Stimulated activated CD8-positive, alpha-beta memory T cell treated with anti-CD3 and anti-CD28 coated beads, Interleukin-4, amount 100 ng/mL, for 48 hours (primary cell): ENCODE measurements at regions not wholly inside any gene's neighbourhood (a gene's known extent, or its start where the extent isn't known, plus 50 kb on each side); places are given as distances from the start of the nearest gene placed in this dataset.

Source experiments
- DNase-seq: peaks from one replicate; pipeline ENCODE4 v3.0.0-alpha.2; 2020

DNA sequence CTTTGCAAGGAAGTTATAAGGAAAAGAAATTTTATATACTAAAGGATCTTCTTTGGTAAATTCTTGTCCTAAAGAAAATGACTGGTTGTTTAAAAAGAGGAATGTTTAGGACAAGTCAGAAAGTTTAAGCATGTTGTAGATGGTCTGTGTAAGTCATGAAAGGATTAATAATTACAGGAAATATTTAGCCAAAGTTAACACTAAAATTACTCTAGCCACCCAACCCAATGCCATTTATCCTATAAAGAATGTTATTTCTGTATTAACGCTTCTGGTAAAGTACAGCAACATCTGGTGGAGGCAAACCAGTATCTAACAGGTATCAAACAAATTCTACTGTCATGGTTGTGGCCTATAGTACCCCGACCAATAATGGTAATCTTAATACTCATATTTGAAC is 546.9 kb upstream of the PKDCC start:
- DNase-seq, result no peak

DNA sequence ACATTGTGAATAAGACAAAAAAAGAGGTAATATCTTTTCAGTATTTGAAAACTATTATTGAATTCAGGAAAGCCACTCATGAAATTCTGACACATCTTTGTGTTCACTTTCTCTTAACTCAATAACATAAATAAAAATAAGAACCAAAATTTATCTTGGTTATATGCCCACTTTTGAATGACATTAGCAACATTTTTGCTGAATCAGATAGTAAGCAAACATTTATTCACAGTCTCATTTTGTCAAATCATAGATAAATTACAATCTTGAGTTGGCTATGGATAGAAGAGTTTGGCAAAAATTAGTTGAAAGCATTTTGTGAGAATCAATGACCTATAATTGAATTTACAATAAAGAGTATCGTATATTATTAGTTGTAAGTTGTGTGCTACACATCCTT is 545.1 kb upstream of the PKDCC start:
- no peak for DNase-seq

DNA sequence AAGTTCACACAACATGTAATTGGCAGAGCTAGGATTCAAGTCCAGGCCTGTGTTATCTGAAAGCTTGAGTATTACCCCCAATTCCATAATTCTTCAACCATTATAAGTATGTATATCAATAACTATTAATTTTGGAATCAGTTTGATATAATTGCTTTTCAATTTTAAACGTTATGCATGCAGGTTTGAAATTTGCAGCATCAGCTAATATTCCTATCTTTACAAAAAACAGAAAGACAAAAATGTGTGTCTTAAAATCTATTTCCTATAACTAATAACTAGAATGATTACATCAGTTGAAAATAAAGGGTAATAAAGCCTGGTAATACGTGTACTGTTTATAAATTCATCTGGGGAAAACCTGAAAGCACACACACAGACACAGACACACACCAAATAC is 543.3 kb upstream of the PKDCC start:
- no peak for DNase-seq

DNA sequence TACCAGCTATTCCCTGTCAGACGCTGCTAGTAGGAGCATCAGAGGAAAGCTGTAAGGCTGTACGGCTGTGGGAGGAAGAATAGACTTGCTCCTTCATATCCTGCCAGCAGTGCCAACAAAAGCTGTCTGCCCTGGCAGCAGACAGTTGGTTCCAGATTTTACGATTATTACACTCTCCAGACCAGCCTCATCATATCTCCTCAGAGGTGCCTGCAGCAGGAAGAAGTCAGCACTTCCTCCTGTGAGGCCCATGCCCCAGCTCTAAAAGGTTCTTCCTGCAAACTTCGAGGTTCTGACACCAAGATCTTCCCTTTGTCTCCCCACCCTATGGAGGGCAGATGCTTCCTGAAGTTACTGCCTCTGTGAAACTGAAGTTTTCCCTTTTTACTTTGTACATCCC is 537.7 kb upstream of the PKDCC start:
- no peak for DNase-seq

DNA sequence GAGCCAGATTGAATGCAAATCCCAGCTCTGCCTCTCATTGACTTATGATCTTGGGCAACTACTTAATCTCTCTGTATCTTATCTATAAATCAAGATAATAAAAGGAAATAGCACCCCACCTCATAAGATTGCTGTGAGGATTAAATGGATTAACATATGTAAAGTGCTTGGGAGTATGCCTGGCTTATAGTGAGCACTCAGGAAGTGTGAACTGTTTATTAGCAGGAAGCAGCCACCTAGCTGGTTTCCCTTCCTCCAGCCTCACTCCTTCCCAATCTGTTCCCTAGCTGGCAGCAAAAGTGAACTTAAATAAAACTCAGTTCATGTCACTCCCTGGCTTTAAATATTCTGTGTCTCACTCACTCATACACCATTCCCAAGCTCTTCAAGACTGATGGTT is 526.6 kb upstream of the PKDCC start:
- DNase-seq, result no peak

DNA sequence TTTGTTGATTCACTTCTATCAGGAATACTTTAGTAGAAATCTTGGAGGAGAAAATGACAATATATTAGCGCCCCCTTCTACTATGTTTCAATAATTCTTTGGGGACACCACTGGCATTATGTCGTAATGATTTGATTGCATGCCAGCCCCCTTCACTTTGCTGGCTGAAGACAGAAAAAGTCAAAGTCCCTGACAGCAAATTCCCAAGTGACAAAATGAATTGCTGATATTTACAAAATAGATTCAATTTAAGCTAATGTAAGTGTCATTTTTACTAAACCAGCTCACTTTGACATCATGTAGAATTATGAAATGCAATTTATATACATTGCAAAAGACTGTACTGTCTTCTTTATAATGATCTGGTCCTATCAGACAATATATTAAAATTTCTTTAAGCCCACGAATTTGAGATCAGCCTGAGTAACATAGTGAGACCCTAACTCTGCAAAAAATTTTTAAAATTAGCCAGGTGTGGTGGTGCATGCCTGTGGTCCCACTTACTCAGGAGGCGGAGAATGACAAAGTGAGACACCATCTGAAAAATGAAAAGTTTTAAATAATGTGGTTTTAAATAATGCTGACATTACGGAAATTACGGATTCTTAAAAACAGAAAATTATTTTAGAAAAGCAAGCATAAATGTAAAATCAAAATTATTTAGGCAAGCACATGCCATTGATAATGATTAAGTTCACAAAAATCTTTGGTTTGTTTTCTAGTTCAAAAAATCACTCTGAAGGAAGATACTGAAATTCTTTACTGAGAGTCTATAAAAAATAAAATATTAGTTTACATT is 520.1 kb upstream of the PKDCC start:
- no peak for DNase-seq

DNA sequence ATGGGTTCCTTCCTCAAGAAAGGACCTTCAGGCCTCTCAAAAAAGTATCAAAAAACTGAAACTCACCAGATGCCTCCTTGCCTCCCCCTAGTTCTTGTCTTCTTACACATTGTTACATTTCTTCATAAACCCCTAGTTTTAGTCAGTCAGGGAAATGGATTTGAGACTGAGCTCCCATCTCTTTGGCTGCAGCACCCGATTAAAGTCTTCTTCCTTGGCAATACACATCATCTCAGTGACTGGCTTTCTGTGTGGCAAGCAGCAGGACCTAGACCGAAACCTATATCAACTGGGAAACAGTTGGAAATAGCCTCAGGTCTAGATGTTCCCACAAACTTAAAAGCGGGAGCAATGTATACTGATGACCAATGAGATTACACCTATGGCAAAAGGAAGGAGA is 512.2 kb upstream of the PKDCC start:
- DNase-seq, result no peak

DNA sequence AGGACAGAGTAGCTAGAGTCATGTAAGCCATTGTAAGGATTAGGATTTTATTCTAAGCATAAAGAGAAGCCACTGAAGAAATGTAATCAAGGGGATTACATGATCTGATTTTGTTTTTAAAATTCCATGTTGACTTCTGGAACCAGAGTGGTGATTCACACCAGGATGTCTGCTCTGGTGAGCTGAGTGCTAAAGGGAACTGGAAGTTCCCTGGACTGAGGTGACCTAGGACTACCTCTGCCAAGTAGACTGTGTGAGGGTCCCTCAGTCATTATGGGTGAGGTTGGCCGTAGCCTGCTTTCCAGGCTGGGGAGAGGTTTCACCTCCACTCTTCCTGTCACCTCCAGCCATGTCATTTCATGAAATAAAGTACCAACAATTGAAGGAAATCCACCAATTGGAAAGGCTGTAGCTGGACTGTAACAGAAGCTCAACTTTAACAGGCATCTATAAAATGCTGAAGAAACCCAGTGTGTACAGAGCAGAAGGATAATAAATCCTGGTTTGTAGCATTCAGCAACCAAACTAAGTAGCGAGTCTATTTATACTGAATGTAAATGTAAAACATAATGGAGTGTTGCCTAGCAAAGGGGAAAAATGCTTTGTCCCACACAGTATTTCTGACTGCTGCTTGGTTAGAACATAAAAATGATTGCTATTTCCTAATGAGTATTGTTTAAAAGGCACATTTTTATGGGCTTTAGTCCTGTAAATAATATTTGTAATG is 507.4 kb upstream of the PKDCC start:
- no peak for DNase-seq

DNA sequence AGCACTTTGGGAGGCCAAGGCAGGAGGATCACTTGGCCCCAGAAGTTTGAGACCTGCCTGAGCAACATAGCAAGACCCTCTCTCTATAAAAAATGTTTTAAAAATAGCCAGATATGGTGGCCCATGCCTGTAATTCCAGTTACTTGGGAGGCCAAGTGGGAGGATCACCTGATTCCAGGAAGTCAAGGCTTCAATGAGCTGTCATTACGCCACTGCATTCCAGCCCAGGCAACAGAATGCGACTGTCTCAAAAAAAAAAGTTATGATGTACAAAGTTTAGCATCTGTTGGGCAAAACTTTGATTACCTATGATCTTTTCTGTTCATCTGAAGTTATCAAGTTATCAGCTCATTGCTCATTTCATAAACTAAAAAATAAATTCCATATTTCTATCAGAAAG is 504.1 kb upstream of the PKDCC start:
- no peak for DNase-seq

DNA sequence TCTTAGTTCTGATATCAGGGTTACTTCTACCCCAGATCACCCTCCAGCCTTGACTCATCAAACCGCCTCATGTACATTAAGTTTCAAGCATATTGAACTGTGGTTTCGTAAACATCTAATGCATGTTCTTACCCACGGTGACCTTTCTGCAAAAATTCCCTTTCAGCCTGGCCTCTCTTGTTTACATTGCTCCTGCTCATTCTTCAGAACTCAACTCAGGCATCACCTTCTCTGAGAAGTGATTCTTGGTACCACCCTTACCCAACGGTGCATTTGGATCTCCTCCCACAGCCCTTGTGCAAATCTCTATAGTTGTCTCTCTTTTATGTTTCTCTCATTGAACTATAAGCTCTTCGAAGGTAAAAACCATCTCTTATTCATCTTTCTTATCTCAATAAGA is 503.1 kb upstream of the PKDCC start:
- DNase-seq, result no peak

DNA sequence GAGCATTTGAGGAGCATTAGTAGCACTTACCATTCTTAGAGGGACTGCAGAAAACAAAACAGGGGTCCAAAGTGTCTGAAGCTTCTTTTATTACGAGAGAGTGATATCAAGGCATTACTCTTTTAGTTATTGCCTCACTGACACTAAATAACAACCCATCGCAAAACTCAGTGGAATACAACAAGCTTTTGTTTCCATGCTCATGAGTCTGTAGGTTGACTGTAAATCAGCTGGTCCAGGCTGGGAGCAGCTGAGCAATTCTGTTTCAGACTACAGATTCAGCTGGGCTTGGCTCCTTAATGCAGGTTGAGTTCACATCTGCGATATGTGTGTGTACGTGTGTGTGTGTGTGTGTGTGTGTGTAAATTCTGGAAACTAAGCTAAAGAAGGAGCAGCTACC is 501.8 kb upstream of the PKDCC start:
- DNase-seq, result no peak

DNA sequence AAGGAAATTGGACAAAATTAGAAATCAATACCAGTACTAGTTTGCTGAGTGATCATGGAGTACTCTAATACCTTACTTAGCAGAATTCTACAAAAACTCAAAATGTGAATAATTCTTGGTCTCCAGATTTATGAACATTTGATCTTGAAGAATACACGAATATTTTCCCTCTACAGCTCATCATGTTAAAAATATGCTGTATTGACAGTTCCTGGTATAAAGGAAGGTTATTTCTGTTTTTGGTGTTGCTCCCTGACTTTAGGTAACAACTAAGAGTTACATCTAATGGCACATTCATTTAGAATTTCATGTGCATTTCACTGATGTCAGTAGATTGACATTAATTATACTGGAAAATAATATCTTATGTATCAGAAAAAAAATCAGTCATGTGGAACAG is 479.2 kb upstream of the PKDCC start:
- no peak for DNase-seq

DNA sequence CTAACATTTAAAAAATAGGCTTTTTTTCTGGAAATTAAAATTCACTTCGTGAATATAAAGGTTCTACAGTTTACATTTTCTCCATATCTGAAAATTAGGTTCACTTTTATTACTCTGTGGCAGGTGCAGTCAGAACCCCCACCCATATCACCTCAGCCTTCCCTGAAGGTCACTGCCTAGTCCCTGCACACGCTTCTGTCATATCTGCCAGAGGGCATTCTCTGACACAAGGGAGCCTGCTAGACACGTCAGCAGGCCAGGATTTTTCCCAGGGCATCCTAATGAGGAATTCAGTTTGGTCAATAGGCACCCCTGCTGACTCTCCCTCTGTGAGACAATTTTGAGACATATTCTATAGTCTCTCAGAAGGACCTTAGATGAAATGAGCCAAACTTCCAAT is 475.7 kb upstream of the PKDCC start:
- no peak for DNase-seq

DNA sequence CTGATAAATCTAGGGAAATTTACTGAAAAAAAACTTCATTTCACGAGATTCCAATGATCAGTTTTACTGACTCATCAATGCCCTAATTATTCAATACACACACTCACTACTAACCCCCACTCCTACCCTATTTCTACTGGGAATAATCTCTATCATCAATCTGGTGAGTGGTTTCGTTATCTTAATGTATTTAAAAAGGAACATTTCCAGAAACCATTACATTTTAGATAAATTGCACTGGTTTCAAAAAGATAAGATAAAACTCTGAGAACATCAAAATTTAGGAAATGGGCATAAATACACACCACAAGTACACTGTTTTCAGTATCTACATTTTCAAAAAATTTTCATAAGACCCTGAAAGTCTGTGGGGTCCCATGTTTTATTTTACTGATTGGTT is 471.4 kb upstream of the PKDCC start:
- no peak for DNase-seq

DNA sequence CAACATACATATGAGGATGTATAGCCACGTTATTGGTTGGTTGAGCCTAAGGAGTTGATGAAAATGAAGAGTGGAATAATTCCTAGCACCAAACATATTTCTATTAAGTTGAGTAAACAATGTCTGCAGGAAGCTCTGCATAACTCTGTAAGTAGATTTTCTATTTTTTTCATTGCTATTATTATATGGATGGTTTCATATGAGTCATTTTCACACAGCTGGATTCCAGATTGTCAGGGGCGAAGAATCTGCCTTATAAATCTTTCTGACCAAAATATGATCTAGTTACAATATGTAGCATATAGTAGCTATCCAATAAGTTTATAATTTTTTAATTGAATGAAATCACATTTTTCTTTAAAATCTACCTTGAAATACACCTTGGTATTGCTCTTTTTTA is 468.0 kb upstream of the PKDCC start:
- no peak for DNase-seq

DNA sequence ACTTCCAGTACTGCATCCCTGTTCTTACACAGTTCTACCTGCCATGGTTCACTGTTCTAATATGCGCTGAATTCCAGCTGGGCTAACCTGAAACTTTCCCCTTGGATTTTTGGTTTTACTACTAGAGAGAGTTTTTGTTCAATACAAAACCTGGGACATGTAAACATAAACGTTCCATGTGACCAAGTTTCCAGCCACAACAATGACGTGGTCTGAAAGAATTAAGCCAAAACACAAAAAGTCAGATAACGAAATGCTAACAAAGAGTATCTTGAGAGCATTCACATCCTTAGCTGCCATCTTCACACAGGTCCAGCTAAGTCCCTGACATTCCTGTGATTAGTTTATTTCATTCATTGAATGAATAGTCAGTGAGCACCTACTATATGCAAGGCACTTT is 467.0 kb upstream of the PKDCC start:
- DNase-seq, result no peak

DNA sequence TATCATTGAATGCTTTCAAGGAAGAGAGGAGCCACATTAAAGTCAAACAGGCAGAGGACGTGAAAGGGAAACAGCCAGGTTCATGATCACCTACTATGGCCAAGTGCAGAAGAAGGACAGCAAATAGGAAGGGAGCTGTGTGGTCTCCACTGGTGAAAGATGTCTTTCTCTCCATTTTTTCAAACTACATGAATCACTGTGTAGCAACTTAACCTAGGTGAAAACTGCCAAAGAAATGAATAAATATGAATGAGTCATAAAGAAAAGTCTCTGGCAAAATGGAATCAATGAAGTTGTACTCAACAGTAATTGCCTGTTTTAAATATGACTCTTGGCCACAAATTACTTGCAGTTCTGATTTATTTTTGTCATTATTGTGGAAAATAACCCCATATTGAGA is 452.6 kb upstream of the PKDCC start:
- no peak for DNase-seq

DNA sequence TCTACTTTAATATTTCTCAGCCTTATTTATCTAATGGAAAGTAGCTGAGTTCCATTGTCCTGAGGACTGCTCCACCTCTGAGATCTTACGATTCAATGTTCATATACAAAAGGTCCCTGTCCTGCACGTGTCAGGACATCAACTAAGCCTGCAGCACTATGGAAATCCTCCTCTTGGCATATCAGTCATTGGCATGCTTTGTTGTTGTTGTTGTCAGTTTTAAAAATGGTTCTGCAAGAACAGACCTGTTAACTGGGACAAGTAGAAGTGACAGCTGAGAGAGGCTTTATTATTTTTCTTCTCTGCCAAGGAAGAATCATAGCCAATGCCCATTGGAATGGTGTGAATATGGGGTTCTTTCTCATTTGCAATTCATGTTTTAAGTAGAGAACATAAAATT is 450.1 kb upstream of the PKDCC start:
- DNase-seq, result no peak

DNA sequence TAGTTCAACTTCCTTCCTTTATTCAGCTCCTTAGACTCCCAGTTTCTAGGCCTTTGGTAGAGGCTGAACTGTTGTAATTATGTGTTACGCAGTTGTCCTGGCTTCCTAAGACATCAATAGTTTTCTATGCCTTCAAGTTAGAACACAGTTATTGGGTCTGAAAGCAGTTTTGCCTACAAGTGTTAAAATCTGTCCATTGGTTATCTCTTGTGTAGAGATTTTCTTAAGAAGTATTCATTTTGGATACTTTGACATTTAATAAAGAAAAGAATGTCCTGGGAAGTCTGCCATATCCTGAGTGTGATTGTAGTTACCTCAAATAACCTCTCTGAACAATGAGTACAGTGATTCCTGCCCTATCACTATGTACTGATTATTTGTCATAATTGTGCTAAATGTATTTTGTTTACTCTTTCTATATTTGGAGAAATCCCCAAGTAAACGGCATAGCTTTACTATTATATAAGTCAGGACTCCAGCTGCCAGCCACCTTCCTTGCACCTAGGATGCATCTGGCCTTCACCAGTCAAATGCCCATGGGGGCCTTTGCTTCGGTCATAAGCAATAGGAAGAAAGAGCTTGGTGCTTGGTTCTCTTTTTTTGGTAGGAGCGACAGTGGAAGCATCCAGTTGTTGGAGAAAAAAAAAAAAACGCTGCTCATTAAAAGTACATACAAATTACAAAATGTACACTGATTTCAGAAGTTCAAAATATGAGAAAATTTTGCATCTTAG is 449.5 kb upstream of the PKDCC start:
- no peak for DNase-seq

DNA sequence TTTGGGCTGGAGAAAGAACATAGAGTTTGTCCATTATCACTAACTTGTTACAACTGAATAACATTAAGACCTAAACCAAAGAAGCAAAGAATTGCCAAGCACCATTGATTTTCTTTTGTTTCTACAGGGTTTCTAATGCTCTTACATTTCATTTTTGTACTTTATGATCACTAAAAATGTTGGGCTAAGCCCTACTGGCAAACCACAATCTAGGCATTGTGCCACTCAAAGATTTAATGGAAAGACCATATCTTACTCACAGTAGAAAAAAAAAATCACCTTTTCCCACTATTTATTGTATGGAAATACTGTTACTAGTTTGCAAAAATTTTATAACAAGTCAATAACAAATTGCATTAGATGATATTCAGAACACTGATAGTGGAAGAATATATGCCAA is 447.4 kb upstream of the PKDCC start:
- no peak for DNase-seq

DNA sequence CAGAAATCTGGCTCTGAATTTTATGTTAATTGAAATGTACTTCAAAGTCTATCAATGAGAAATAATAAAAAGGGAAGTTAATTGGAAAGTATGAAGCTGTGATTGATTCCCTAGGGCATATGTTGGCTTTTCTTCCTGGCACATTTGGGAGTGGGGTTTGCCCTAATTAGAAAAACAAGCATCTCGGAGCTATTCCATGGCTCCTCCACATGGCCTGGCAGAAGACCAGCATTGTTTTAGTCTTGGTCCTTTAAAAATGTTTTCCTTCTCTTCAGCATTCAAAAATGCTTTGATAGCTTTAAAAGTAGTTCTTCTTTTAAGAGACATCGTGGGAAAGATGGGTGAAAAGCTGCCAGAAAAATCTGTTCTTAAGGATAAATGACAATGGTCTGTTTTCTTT is 445.5 kb upstream of the PKDCC start:
- no peak for DNase-seq

DNA sequence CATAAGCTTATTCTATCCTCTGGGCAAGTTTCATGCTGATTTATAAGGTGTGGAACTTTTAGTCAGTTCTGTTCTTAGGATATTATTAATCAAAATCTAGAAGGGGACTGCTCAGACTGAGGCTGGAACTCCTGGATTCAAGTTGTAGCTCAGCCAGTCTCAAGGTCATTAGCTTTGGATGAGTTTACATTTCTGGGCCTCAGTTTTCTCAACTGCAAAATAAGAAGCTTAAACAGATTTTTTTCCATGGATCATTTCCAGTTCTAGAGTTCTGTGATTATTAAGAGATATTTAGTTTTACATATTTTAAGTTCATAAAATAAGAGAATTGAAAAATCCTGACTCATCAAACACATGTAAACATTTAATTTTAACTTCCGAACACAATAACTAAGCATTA is 442.5 kb upstream of the PKDCC start:
- no peak for DNase-seq

DNA sequence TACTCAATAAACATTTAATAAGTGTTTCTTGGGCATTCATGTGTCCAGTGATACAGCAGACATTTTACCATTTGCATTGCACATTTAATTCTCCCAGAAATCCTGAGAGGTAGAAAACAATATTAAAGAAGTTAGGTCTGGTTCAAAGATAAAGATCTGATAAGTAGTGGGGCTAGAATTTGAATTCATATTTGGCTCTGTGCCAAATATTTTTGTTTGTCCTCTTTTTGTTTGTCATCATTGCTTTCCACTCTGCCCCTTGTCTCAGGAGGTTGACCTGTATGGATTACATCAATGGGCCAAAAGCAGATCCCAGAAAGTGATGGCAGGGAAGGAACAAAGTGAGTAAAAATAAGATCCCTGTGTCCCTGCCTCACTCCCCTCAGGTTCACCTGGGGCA is 441.9 kb upstream of the PKDCC start:
- no peak for DNase-seq

DNA sequence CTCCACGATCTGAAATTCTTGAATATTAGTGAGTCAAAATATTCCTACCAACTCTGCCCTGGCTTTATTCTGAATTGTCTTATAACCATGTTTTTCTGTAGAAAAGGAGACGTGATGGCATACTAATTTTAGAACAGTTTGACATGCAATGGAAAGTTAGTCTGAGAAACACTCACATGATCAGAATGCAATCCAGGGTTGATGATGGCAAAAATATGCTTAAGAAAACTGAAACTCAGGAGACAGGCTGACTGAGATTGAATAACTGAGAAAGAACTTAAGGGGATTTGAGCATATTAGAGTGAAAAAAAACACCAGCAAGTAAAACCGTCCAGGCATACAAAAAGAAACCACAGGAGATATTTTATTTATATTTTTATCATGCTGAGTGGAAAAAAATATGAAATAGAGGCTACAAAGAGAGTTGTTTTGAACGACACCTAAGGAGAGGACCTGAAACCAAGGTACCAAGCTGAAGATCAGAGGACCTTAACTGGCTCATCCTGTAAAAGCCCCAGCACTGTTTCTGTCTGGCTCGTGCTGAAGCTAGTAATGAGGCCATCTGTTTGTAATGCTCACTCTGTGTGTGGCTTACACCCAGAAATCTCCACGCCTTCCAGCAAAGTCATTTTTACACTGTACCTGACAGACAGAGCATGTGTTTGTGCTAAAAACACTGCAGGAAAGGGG is 437.2 kb upstream of the PKDCC start:
- no peak for DNase-seq
